ENCODE measurements at regions not wholly inside any gene's neighbourhood (a gene's known extent, or its start where the extent isn't known, plus 50 kb on each side); places are given as distances from the start of the nearest gene placed in this dataset.

DNA sequence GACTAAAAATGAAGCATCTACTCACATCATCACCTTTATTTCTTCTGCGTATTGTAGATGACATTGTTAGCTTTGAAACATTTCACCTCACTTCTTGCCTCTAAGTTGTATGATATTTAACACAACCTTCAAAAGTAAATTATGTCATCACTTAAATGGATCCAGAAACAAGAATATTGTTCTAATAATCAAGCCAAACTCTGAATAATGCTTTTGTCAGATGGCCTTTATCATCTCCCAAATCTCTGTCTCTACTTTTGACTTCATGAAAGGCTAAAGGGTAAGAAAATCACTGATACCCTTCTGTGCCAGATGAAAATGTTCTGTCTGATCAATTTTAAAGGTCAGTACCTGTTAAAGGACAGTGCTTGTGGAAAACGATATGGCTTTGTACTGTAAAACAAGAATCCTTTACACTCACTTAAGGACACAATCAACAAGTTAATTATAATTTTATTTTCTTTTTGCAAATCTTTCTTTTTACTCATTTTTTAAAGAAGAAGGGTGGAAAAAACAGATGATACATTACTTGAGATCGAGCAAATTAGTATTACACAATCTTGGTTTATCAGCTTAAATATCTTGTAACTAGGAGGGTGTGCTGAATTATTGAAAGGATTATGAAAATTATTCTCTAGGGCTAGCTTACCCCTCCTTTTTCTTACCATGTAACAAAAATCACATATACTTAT is 309.4 kb upstream of the IGFBP3 start:
- no peak overlapping the region for H3K4me2 ChIP-seq
- TF ChIP-seq, protein P1, sequence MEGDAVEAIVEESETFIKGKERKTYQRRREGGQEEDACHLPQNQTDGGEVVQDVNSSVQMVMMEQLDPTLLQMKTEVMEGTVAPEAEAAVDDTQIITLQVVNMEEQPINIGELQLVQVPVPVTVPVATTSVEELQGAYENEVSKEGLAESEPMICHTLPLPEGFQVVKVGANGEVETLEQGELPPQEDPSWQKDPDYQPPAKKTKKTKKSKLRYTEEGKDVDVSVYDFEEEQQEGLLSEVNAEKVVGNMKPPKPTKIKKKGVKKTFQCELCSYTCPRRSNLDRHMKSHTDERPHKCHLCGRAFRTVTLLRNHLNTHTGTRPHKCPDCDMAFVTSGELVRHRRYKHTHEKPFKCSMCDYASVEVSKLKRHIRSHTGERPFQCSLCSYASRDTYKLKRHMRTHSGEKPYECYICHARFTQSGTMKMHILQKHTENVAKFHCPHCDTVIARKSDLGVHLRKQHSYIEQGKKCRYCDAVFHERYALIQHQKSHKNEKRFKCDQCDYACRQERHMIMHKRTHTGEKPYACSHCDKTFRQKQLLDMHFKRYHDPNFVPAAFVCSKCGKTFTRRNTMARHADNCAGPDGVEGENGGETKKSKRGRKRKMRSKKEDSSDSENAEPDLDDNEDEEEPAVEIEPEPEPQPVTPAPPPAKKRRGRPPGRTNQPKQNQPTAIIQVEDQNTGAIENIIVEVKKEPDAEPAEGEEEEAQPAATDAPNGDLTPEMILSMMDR (conservative IDR thresholded peaks at IDR 0.05; ENCODE audit: low read depth, low read length) = no peak
- H3K9ac ChIP-seq = no peak overlapping the region

DNA sequence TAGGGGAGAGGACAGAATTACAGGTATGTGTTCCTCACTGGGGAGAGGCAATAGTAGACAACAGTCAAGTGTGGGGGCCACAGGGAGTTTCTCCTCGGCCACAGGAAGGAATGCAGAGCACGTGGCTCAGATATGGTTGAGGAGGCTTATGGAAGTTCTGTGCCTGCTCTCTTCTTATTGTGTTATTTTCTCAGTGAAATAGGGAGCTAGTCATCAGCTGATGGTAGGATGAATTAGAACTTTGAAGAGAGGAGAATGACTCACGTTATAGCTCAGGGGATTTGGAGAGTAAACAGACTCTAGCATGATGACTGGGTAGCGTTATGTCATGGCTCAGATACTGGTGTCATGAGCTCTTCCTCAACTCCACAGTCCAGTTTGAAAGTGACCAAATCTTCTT is 308.3 kb upstream of the IGFBP3 start:
- H3K79me2 ChIP-seq (ENCODE audit: insufficient read depth, low read depth) = no peaks in the 10 kb centered on the region
- no peak overlapping the region for H3K9ac ChIP-seq
- H3K36me3 ChIP-seq (ENCODE audit: insufficient read depth) = no peaks in the 10 kb centered on the region
- TF ChIP-seq, protein P1 (conservative IDR thresholded peaks at IDR 0.05; ENCODE audit: low read depth, low read length) = no peak
- no peak overlapping the region for H3K4me3 ChIP-seq (IDR thresholded peaks at IDR 0.05; ENCODE audit: insufficient read depth, low read depth, low read length)
- no peak overlapping the region for H3K4me2 ChIP-seq
- no peaks in the 10 kb centered on the region for H3K4me1 ChIP-seq (ENCODE audit: low read depth, poor library complexity, severe bottlenecking)
- no peak overlapping the region for H2AFZ ChIP-seq (ENCODE audit: low read depth)
- no peaks in the 10 kb centered on the region for H4K20me1 ChIP-seq (ENCODE audit: insufficient read depth)
- H3K27me3 ChIP-seq (ENCODE audit: insufficient read depth, low read depth) = no peaks in the 10 kb centered on the region
- no peak overlapping the region for H3K27ac ChIP-seq

More for the DNA sequence above, 309.4 kb upstream of the IGFBP3 start:
- H4K20me1 ChIP-seq (ENCODE audit: insufficient read depth) = no peaks in the 10 kb centered on the region
- no peak overlapping the region for H2AFZ ChIP-seq (ENCODE audit: low read depth)
- no peak overlapping the region for H3K27ac ChIP-seq
- no peaks in the 10 kb centered on the region for H3K4me1 ChIP-seq (ENCODE audit: low read depth, poor library complexity, severe bottlenecking)
- H3K36me3 ChIP-seq (ENCODE audit: insufficient read depth) = no peaks in the 10 kb centered on the region
- no peaks in the 10 kb centered on the region for H3K27me3 ChIP-seq (ENCODE audit: insufficient read depth, low read depth)
- no peaks in the 10 kb centered on the region for H3K79me2 ChIP-seq (ENCODE audit: insufficient read depth, low read depth)
- H3K4me3 ChIP-seq (IDR thresholded peaks at IDR 0.05; ENCODE audit: insufficient read depth, low read depth, low read length) = no peak overlapping the region

DNA sequence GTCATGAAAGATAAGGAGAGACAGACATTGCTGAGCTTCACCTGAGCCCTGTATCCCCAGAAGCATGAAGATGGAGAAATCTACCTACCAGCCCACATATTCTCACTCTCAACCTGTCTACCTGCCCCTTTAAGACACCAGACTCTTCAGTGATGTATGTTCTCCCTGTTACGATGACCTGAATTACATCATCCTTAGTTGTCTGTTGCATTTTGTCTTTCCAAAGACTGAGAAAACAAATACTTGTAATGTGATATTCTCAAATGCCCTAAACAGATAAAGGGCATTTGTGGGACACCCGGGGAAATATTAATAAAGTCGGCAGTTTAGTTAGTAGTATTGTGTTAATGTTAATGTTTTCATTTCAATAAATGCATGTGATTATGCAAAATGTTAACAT is 305.8 kb upstream of the IGFBP3 start:
- Histone ChIP-seq H2AFZ (ENCODE audit: low read depth) (no peak overlapping the region), H3K4me1 (ENCODE audit: low read depth, poor library complexity, severe bottlenecking) (no peaks in the 10 kb centered on the region), H4K20me1 (ENCODE audit: insufficient read depth) (no peaks in the 10 kb centered on the region), H3K27me3 (ENCODE audit: insufficient read depth, low read depth) (no peaks in the 10 kb centered on the region), H3K4me3 (IDR thresholded peaks at IDR 0.05; ENCODE audit: insufficient read depth, low read depth, low read length) (no peak overlapping the region), H3K27ac (no peak overlapping the region), H3K36me3 (ENCODE audit: insufficient read depth) (no peaks in the 10 kb centered on the region), H3K79me2 (ENCODE audit: insufficient read depth, low read depth) (no peaks in the 10 kb centered on the region), H3K4me2 (no peak overlapping the region), H3K9ac (no peak overlapping the region)
- TF ChIP-seq, protein P1 (conservative IDR thresholded peaks at IDR 0.05; ENCODE audit: low read depth, low read length) = no peak

DNA sequence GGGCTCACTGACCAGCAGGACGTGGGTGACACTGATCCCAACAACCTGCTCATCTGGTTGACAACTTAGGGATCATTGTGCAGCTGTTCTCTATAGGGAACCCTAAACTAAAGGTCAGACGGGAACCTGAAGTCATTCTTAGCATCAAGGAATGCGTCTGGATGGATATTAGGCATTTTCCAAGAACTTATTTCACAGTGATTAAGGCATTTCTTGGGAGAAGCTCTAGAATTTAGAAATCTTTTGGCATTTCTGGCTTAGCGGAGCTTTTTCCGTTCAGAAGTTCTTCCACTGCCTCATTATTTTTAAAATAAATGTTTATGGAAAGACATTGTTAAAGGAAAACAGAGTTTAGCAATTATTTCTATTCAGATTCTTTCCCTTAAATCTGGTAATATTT is 303.3 kb upstream of the IGFBP3 start:
- Histone ChIP-seq H3K79me2 (ENCODE audit: insufficient read depth, low read depth) (no peaks in the 10 kb centered on the region), H3K4me2 (no peak overlapping the region), H2AFZ (ENCODE audit: low read depth) (no peak overlapping the region), H4K20me1 (ENCODE audit: insufficient read depth) (no peaks in the 10 kb centered on the region), H3K9ac (no peak overlapping the region), H3K27me3 (ENCODE audit: insufficient read depth, low read depth) (no peaks in the 10 kb centered on the region), H3K4me1 (ENCODE audit: low read depth, poor library complexity, severe bottlenecking) (no peaks in the 10 kb centered on the region), H3K27ac (no peak overlapping the region), H3K4me3 (IDR thresholded peaks at IDR 0.05; ENCODE audit: insufficient read depth, low read depth, low read length) (no peak overlapping the region), H3K36me3 (ENCODE audit: insufficient read depth) (no peaks in the 10 kb centered on the region)
- TF ChIP-seq, protein P1 (conservative IDR thresholded peaks at IDR 0.05; ENCODE audit: low read depth, low read length) = no peak
